CD4-positive, alpha-beta T cell (primary cell): ENCODE measurements at regions not wholly inside any gene's neighbourhood (a gene's known extent, or its start where the extent isn't known, plus 50 kb on each side); places are given as distances from the start of the nearest gene placed in this dataset.

Experiments
- ATAC-seq: fragments of 200-7000 bp; cut with Tn5 transposase; one replicate; pipeline ENCODE4 v1.10.0; 2022; ENCODE audit warnings: mild to moderate bottlenecking; ENCODE audit not compliant: poor library complexity
- CTCF ChIA-PET: fragments of 350-600 bp; sonication (Branson Sonifier 250); formaldehyde crosslinking; loops from one replicate; lab custom pipeline; 2021; ENCODE audit warnings: antibody characterized with exemption, inconsistent platforms; lab: Charles Lee
- POLR2A ChIA-PET: fragments of 350-600 bp; sonication (Branson Sonifier 250); formaldehyde crosslinking; loops from one replicate; lab custom pipeline; 2021; ENCODE audit warnings: antibody characterized with exemption, inconsistent platforms; lab: Charles Lee
- DNase-seq, 14 experiments: peaks; one replicate each; pipeline ENCODE4 v3.0.0-alpha.2; 2013 to 2020; ENCODE audit warnings: mixed read lengths in 2 of 14
- H3K27ac ChIP-seq, 2 donors: one replicate each; pipeline versions ENCODE4 v1.5.1 to v1.7.0; 2013; ENCODE audit warnings: low read length in 2 of 2, low read depth in 1 of 2, mild to moderate bottlenecking in 1 of 2
- H3K27me3 ChIP-seq, 2 experiments: 1 replicate in 1 of 2; 2 replicates in 1 of 2; pipeline versions ENCODE4 v1.6.1 to v1.7.0; 2013; ENCODE audit warnings: low read length in 2 of 2, control low read depth in 1 of 2, mild to moderate bottlenecking in 1 of 2, moderate library complexity in 1 of 2; ENCODE audit not compliant: insufficient read depth in 2 of 2, control insufficient read depth in 1 of 2
- H3K36me3 ChIP-seq: one replicate; pipeline ENCODE4 v1.6.1; 2013; ENCODE audit warnings: low read length, control low read depth; ENCODE audit not compliant: insufficient read depth
- H3K4me1 ChIP-seq: one replicate; pipeline ENCODE4 v1.6.1; 2013; ENCODE audit warnings: low read length, control low read depth; ENCODE audit not compliant: insufficient read depth
- H3K4me3 ChIP-seq: one replicate; pipeline ENCODE4 v1.5.1; 2013; ENCODE audit warnings: mild to moderate bottlenecking, low read length, moderate library complexity
- H3K9me3 ChIP-seq, 2 experiments: 1 replicate in 1 of 2; 2 replicates in 1 of 2; pipeline versions ENCODE4 v1.6.1 to v1.7.0; 2013; ENCODE audit warnings: low read length in 2 of 2, mild to moderate bottlenecking in 2 of 2, control low read depth in 1 of 2, moderate library complexity in 1 of 2; ENCODE audit not compliant: control insufficient read depth in 1 of 2, insufficient read depth in 1 of 2
- H3K27ac Mint-ChIP-seq: one replicate; pipeline ENCODE4 v1.8.0; 2020; ENCODE audit warnings: mixed read lengths
- H3K27me3 Mint-ChIP-seq: one replicate; pipeline ENCODE4 v1.8.0; 2021; ENCODE audit warnings: mixed read lengths
- H3K36me3 Mint-ChIP-seq: one replicate; pipeline ENCODE4 v1.8.0; 2021; ENCODE audit warnings: low read depth, mixed read lengths
- H3K4me1 Mint-ChIP-seq: one replicate; pipeline ENCODE4 v1.8.0; 2021; ENCODE audit warnings: low read depth, mixed read lengths
- H3K4me3 Mint-ChIP-seq: one replicate; pipeline ENCODE4 v1.8.0; 2020; ENCODE audit warnings: mild to moderate bottlenecking, mixed read lengths
- H3K9me3 Mint-ChIP-seq: one replicate; pipeline ENCODE4 v1.8.0; 2020; ENCODE audit warnings: mixed read lengths
- CTCF ChIP-seq: fragments of 200-600 bp; IDR thresholded peaks from one replicate; pipeline ENCODE4 v1.8.0; 2022; ENCODE audit warnings: antibody characterized with exemption, mild to moderate bottlenecking
- intact Hi-C, 2 experiments: fragments of 100-400 bp; cut with DNase I in 1 of 2; cut with micrococcal nuclease in 1 of 2; formaldehyde crosslinking; loops; one replicate each; pipeline versions ENCODE4 v1.15.1 to v1.9.0; 2023 to 2025; cut with DNase I, micrococcal nuclease

- ChIA-PET POLR2A (no interaction called here), CTCF (no interaction called here)
- ATAC-seq (no peak), DNase-seq (no peak)
- intact Hi-C loops = no loop called here
- peaks cover 9% of the 10 kb centered on the region for H3K9me3 Mint-ChIP-seq
- no peaks in the 10 kb centered on the region for H3K27me3 ChIP-seq
- no peaks in the 10 kb centered on the region for H3K4me1 ChIP-seq
- no peak overlapping the region for H3K27ac ChIP-seq
- H3K4me3 Mint-ChIP-seq = no peak overlapping the region
- H3K4me3 ChIP-seq = no peak overlapping the region
- no peaks in the 10 kb centered on the region for H3K4me1 Mint-ChIP-seq
- H3K27me3 Mint-ChIP-seq = no peaks in the 10 kb centered on the region
- TF ChIP-seq CTCF = no peak
- no peaks in the 10 kb centered on the region for H3K9me3 ChIP-seq
- H3K36me3 ChIP-seq = no peaks in the 10 kb centered on the region
- H3K27ac Mint-ChIP-seq = no peak overlapping the region
- no peaks in the 10 kb centered on the region for H3K36me3 Mint-ChIP-seq
Observed at GRCh38 chr4:134537701-134538100, 336.1 kb upstream of the PABPC4L start.

- H3K4me3 Mint-ChIP-seq = no peak overlapping the region
- Histone ChIP-seq H3K27me3 (no peaks in the 10 kb centered on the region), H3K27ac (no peak overlapping the region), H3K4me1 (no peaks in the 10 kb centered on the region), H3K4me3 (no peak overlapping the region), H3K9me3 (peaks cover 0 to 5% of the 10 kb centered on the region in 2 experiments), H3K36me3 (no peaks in the 10 kb centered on the region)
- CTCF ChIA-PET = no interaction called here
- DNase-seq (no peak), ATAC-seq (no peak)
- no peaks in the 10 kb centered on the region for H3K36me3 Mint-ChIP-seq
- H3K27me3 Mint-ChIP-seq = no peaks in the 10 kb centered on the region
- intact Hi-C loops = no loop called here
- peaks cover 9% of the 10 kb centered on the region for H3K9me3 Mint-ChIP-seq
- POLR2A ChIA-PET = no interaction called here
- no peaks in the 10 kb centered on the region for H3K4me1 Mint-ChIP-seq
- no peak overlapping the region for H3K27ac Mint-ChIP-seq
- TF ChIP-seq CTCF = no peak
Observed at GRCh38 chr4:134533068-134533467, 331.5 kb upstream of the PABPC4L start.

GRCh38 chr4:134531013-134531412 is 329.4 kb upstream of the PABPC4L start:
- Histone ChIP-seq H3K27me3 (no peaks in the 10 kb centered on the region), H3K4me1 (no peaks in the 10 kb centered on the region), H3K4me3 (no peak overlapping the region), H3K9me3 (peaks cover 0 to 5% of the 10 kb centered on the region in 2 experiments), H3K27ac (no peak overlapping the region), H3K36me3 (no peaks in the 10 kb centered on the region)
- no peak for DNase-seq
- Mint-ChIP-seq H3K27me3 (no peaks in the 10 kb centered on the region), H3K4me1 (no peaks in the 10 kb centered on the region), H3K9me3 (peaks cover 15% of the 10 kb centered on the region), H3K4me3 (no peak overlapping the region), H3K36me3 (no peaks in the 10 kb centered on the region), H3K27ac (no peak overlapping the region)
- ATAC-seq = no peak
- POLR2A ChIA-PET = no interaction called here
- CTCF ChIA-PET = no interaction called here
- TF ChIP-seq CTCF = no peak
- intact Hi-C loops = no loop called here
